GM19328 (cell line): ENCODE measurements at regions not wholly inside any gene's neighbourhood (a gene's known extent, or its start where the extent isn't known, plus 50 kb on each side); places are given as distances from the start of the nearest gene placed in this dataset.

Source experiments
- ATAC-seq: cut with Tn5 transposase; IDR thresholded peaks from one replicate; pipeline ENCODE4 v1.9.1; 2021; ENCODE audit warnings: mild to moderate bottlenecking, moderate library complexity; ENCODE audit not compliant: unreplicated experiment

GRCh38 chr12:25819691-25820090 lies 138.8 kb upstream of the RASSF8 start:
- ATAC-seq: no peak

- ATAC-seq: no peak
These were observed 136.2 kb upstream of the RASSF8 start for GRCh38 chr12:25822281-25822680.

- no peak for ATAC-seq
These were observed 133.7 kb upstream of the RASSF8 start for GRCh38 chr12:25824734-25825133.

- ATAC-seq: no peak
These were observed 133.0 kb upstream of the RASSF8 start for GRCh38 chr12:25825446-25825845.

- ATAC-seq: no peak
These were observed 131.3 kb upstream of the RASSF8 start for GRCh38 chr12:25827141-25827540.

GRCh38 chr12:25827747-25828146 lies 130.7 kb upstream of the RASSF8 start:
- no peak for ATAC-seq

DNA sequence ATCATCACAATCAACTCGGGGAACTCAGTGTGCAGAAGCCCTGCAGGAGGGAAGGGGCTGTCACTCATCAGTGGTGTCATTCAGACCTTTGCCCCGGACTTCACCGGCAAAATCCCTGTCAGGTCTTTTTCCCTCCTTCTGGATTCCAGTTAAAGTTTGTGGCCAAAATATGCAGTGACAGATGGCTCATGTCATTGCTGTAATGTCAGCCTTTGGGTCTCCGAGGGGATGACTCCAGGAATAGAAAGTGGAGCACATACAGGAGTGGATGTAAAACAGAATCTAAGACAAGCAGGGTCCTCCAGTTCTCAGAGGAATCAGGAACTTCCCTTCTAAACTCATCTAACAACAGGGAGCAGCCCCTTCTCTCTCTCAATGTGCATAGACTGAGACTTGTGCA lies 130.3 kb upstream of the RASSF8 start:
- ATAC-seq: no peak

GRCh38 chr12:25829192-25829591 lies 129.3 kb upstream of the RASSF8 start:
- ATAC-seq: no peak

- ATAC-seq: no peak
These were observed 128.0 kb upstream of the RASSF8 start for GRCh38 chr12:25830456-25830855.

GRCh38 chr12:25833657-25834056 lies 124.8 kb upstream of the RASSF8 start:
- ATAC-seq: no peak

DNA sequence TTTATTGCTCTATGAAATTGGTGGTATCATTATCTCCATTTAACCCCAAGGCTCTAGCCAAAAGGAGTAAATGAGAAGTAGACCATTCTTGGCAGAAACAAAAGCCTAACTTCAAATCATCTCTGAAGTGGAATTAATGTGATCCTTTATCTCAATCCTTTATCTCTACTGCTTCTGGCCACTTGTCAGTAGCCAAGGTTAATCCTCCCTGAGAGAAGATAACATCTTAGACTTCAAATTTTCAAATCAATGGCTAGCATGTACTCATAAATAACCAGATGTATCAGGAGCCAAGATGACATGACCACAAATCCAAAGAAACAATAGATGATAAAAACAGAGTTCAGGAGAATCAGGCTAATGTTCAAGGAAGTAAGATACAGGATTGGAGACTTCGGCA lies 123.1 kb upstream of the RASSF8 start:
- ATAC-seq: no peak

- no peak for ATAC-seq
These were observed 120.5 kb upstream of the RASSF8 start for GRCh38 chr12:25838007-25838406.

- no peak for ATAC-seq
These were observed 119.0 kb upstream of the RASSF8 start for GRCh38 chr12:25839470-25839869.

DNA sequence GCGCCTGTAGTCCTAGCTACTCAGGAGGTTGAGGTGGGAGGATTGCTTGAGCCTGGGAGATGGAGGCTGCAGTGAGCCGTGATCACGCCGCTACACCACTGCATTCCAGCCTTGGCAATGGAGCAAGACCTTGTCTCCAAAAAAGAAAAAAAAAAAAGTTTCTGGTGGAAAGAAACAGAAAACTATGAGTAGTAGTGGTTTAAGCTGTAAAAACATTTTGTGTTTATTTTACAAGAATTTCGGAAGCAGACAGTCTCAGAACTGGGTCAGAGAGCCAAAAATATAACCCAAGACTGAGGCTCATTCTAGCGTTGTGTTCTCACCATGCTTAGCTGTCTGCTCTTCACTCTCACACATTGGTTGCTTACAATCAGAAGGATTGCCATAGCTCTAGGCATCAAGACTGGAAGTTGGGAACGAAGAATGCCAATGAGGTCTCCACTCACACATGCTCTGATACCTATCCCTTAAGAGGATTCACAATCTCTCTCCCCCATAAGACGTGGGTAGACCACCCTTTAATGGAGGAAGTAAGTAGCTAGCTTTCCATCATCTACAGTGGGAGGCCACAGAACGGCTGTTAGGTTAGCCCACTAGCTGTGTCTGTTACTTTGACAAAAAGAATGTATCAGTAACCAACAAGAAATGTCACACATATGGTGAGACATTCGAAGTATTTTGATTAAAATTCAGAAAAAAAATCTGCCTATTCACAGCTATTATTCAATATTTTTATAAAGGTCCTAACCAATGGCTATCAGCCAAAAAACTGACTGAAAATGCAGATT lies 117.6 kb upstream of the RASSF8 start:
- no peak for ATAC-seq

GRCh38 chr12:25842254-25842653 lies 116.2 kb upstream of the RASSF8 start:
- ATAC-seq: no peak

DNA sequence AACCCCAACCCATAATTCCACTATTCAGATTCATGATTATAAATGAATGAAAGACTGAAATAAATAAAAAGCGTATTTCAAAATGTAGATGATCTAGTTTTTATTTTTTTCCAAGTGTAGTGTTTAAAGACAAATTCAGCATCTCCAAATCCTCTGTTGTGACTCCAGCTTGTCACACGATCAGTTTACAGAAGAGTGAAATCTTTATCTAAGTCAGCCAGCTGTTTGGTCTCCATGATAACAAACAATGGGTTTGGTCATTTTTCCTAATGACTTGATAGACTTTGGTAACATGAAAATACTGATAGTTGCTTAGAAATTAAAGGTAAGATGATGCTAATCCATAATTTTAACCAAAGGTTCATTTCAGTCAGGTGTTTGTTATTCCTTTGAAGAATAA lies 114.5 kb upstream of the RASSF8 start:
- no peak for ATAC-seq

DNA sequence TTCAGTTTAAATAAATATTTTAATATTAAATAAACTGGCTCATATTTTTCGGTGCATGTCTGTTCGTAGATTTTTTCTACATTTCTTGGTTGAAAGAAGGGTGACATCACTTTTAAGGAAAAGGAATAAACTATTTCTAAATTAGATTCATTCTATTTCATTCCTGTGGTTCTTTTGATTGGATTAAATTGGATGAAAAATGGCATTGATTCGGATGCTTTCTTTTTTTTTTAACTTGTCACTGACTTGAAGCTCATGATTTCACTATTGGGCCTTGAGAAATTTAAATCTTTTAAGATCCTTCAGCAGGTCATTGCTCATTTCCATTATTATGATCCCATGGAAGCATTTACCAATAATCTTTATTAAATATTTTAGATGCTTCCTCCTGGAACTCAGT lies 113.1 kb upstream of the RASSF8 start:
- ATAC-seq: no peak

- ATAC-seq: no peak
These were observed 105.7 kb upstream of the RASSF8 start for GRCh38 chr12:25852792-25853191.

GRCh38 chr12:25853316-25854095 lies 105.0 kb upstream of the RASSF8 start:
- ATAC-seq: no peak

GRCh38 chr12:25854991-25855390 lies 103.5 kb upstream of the RASSF8 start:
- ATAC-seq: no peak

GRCh38 chr12:25855716-25856115 lies 102.8 kb upstream of the RASSF8 start:
- ATAC-seq: no peak

DNA sequence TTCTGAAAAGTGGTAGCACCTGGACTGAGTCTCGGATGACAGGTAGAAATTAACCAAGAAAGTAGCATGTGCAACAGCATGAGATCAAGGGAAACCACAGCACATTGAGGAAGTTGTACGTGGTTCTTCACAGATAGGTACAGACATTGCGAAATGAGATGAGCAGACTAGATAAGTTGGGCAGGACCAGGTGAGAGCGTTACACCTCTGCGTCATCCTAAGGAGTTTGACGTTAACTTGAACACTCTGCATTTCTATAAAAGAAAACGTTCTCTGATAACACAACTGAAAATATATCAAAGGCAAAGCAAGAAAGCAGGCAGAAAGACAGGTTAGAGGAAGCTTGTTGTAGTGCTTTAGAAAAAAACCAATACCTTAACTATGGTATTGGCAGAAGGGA lies 98.5 kb upstream of the RASSF8 start:
- ATAC-seq: no peak
